T-helper 9 cell (primary cell): ENCODE measurements at regions not wholly inside any gene's neighbourhood (a gene's known extent, or its start where the extent isn't known, plus 50 kb on each side); places are given as distances from the start of the nearest gene placed in this dataset.

Experiments used
- DNase-seq: peaks from one replicate; pipeline ENCODE4 v3.0.0-alpha.2; 2020

- no peak for DNase-seq
These were observed 268.5 kb upstream of the LDB2 start for GRCh38 chr4:17166954-17167353.

GRCh38 chr4:17165286-17165685, 266.8 kb upstream of the LDB2 start:
- DNase-seq = no peak

- DNase-seq = no peak
These were observed 266.2 kb upstream of the LDB2 start for GRCh38 chr4:17164666-17165065.

- DNase-seq = no peak
These were observed 264.8 kb upstream of the LDB2 start for GRCh38 chr4:17163156-17163771.

- no peak for DNase-seq
These were observed 258.9 kb upstream of the LDB2 start for GRCh38 chr4:17157304-17157703.

GRCh38 chr4:17155486-17155885, 257.0 kb upstream of the LDB2 start:
- no peak for DNase-seq

GRCh38 chr4:17153572-17153971, 255.1 kb upstream of the LDB2 start:
- DNase-seq = no peak

- DNase-seq = no peak
These were observed 254.6 kb upstream of the LDB2 start for GRCh38 chr4:17152941-17153540.

- DNase-seq = no peak
These were observed 243.8 kb upstream of the LDB2 start for GRCh38 chr4:17142232-17142711.

GRCh38 chr4:17138847-17139246, 240.4 kb upstream of the LDB2 start:
- DNase-seq = no peak

GRCh38 chr4:17134565-17134964, 236.1 kb upstream of the LDB2 start:
- no peak for DNase-seq

- DNase-seq = no peak
These were observed 235.7 kb upstream of the LDB2 start for GRCh38 chr4:17134100-17134499.

- DNase-seq = no peak
These were observed 233.8 kb upstream of the LDB2 start for GRCh38 chr4:17132226-17132625.

GRCh38 chr4:17128268-17128667, 229.8 kb upstream of the LDB2 start:
- no peak for DNase-seq

GRCh38 chr4:17126321-17126966, 228.0 kb upstream of the LDB2 start:
- no peak for DNase-seq

GRCh38 chr4:17124767-17125166, 226.3 kb upstream of the LDB2 start:
- no peak for DNase-seq

- no peak for DNase-seq
These were observed 222.3 kb upstream of the LDB2 start for GRCh38 chr4:17120761-17121160.

- no peak for DNase-seq
These were observed 219.3 kb upstream of the LDB2 start for GRCh38 chr4:17117746-17118145.

- no peak for DNase-seq
These were observed 217.1 kb upstream of the LDB2 start for GRCh38 chr4:17115583-17115982.

GRCh38 chr4:17112292-17112659, 213.8 kb upstream of the LDB2 start:
- DNase-seq = no peak

- no peak for DNase-seq
These were observed 210.7 kb upstream of the LDB2 start for GRCh38 chr4:17109126-17109525.

GRCh38 chr4:17103231-17103630, 204.8 kb upstream of the LDB2 start:
- DNase-seq = no peak

GRCh38 chr4:17098996-17099395, 200.6 kb upstream of the LDB2 start:
- no peak for DNase-seq

GRCh38 chr4:17098401-17098800, 200.0 kb upstream of the LDB2 start:
- no peak for DNase-seq

- DNase-seq = no peak
These were observed 198.9 kb upstream of the LDB2 start for GRCh38 chr4:17097362-17097761.
